CD4-positive, alpha-beta T cell treated with Interleukin-2 at 100 ng/mL for 4 hours (primary cell): ENCODE measurements at regions not wholly inside any gene's neighbourhood (a gene's known extent, or its start where the extent isn't known, plus 50 kb on each side); places are given as distances from the start of the nearest gene placed in this dataset.
"Not testable (repeated sequence)": the region's sequence is repeated elsewhere in the genome, so short reads cannot be mapped to it uniquely, and the experiment has no call there.

Experiments used
- DNase-seq: peaks from one replicate; pipeline ENCODE4 v3.0.0-alpha.2; 2020; ENCODE audit warnings: low spot score

DNA sequence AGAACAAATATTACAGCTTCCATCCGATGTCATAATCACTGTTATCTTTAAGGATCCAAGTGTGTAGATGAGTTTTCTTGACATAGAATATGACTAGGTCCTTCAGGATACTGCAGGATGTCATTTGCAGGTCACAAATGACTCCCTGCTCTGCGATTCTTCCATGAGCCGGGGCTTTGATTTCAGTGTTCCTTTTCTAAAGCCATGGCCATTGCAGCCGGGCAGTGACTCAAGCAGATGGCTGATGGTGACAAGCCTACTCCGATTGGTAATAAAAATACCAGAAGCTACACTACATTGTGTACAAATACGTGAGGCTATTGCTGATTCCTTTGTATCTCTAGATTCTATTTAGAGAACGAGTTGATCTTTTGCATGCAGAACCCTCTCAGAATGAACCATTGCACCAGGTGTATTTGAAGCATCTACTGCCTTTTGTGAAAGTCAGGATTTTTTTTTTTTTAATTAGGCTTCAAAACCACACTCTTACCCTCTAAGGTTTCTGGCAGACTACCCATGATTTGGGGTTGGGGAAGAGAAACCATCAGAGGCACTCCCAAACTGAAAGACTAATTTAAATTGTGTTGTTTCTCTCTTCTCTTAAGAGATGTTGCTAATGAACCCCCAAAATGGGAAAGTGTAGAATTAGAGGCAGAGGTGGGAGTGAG is 271.0 kb upstream of the ADRA1B start:
- DNase-seq, result no peak

DNA sequence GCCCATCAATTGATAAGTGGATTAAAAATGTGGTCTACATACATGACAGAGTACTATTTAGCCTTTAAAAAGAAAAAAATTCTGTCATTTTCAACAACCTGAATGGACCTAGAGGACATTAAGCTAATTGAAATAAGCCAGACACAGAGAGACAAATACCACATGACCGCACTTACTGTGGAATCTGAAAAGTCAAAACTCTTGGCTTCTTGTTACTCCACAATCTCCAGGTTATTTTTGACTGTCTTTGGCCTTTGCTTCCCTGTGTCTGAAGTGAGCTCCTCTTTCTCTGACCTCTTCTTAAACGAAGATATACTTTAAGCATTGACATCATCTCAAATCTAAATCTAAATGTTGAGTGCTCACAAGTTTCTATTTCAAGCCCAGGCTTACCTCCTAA is 265.5 kb upstream of the ADRA1B start:
- DNase-seq, result no peak

DNA sequence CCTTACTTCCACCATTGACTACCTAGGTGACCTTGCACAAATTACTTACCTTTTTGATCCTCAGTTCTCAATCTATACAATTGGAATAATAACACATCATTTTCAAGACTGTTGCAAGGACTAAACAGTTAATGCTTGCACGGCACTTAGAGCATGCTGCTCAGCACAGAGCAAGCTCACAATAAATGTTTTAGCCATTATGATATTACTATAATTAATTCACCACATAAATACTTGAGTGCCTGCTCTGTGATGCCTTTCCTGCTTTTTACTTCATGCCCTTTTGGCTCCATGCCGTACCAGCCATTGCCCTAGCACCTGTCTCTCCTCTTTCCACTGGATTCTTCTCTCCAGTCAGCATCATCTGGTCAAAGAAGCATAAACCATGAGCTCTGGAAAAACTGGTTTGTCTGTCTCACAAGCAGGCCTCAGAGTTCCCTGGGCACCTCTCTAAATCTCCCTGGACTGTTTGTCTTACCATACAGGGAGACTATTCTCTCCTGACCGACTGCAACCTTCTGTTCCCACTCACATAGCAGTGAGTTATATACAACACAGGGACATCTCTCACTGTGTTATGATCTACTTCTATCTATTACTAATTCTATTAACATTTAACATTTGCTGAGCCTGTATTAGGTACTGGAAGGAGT is 260.4 kb upstream of the ADRA1B start:
- DNase-seq, result no peak

DNA sequence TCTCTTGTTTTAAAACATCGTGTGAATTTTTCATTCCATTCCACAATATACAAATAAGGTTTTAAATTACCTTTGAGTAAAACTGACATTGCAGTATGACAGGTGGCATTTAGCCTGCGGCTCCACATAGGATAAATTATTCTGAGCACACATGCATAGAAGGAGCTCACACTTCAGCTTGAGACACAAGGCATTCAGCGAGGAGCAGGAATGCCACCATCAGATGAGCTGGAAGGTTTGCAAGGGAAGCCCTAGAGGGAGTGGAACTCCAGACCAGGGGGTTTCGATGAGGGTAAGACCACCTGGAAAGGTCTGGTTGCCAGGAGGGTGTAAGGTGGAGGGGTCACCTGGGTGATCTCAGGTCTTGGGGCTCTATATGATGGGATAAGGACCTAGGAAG is 259.0 kb upstream of the ADRA1B start:
- DNase-seq, result no peak

DNA sequence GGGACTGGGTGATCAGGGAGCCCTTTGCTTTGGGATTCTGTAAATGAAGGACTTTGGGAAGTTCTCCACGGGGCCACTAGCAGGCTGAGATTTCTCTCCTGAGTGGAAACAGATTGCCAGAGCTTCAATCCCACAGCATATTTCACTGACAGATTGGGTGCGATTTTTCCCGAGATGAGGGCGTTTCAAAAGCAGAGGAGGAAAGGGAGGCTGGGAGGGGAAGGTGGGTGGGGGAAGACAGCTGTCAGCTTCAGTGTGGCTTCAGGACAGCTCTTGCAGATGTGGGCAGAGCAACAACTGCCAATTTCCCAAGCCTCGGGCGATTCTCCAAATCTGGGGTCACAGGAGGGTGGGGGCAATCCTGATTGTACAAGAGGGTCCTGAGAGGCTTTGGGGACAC is 258.5 kb upstream of the ADRA1B start:
- DNase-seq, result no peak

DNA sequence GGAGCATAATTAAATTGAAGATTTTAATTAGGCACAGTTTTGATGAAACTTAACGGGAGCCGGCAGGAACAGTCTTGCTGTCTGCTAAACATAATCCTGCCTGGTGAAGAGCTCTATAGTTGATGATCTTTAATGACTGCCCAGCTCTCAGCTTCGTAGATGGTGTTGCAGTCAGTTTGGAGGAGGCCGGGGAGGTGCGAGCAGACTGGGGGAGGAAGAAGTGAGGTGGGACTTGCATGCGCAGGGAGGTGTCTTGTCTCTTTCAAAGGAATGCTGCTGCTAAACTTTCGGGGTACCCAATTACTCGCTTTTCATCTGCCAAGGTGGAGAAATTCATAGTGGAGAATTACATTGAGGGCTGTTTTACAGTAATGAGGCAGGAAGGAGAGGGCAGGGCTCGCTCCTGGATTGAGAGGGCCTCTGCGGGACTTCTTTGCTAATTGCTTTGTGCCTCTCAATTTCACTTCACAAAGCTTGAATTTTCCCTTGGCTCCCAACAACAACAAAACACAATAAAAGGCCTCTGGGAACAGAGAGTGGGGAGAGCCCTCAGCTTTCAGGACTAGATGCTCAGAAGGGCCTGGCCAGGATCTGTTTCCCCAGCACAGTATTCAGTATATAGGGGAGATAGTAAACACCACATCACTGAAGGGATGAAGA is 257.9 kb upstream of the ADRA1B start:
- DNase-seq, result no peak

DNA sequence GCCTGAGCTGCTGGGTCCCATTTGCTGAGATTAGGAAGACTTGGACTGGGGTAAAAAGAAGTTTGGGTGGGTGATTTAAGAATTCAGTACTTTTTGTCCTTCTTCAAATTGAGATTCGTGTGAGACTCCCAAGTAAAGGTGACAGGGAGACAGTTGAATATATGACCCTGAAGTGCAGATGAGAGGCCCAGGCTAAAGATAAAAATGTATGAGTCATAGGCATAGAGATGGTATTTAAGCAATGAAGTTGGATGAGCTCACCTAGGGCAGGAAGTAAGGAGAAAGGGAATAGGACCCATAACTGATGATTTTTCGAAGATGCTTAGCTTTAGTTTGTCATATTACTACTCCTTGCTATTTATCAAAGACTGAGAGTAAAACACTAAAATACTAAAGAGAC is 255.9 kb upstream of the ADRA1B start:
- no peak for DNase-seq

DNA sequence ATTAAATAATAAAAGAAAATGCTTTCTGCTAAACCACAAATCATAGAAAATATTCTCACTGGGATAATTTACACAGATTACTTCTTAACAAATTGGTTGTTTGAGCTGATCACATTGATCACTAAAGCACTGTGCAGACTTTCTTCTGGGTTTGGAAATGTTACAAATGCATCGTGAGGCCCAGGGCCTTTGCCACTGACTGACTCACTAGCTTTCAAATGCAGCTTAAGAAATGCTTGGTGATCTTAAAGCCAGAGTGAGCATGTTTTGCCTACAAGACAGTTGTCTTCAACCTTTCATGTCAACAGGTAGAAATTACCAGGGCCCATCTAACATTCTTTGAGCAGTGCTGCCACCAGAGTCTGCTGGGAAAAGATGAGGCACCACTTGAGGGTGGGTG is 252.3 kb upstream of the ADRA1B start:
- DNase-seq, result no peak

DNA sequence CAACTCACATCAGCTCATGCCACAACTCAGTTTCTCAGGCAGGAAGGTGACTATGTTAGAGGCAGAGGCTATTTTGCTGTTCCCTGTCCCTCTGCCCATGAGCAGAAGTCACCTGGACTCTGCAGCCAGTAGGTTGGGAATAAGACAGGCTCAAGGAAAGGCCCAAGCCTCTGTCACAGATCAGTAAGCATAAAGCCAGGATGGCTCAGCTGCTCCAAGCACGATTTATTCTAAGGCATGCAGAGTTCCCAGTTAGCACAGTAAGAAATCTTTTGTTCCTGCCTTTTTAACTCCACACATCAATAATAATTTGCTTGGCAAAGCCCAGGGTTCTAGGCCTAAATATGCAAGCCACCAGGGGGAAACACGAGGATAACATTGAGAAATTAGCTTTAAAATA is 249.0 kb upstream of the ADRA1B start:
- DNase-seq, result no peak

DNA sequence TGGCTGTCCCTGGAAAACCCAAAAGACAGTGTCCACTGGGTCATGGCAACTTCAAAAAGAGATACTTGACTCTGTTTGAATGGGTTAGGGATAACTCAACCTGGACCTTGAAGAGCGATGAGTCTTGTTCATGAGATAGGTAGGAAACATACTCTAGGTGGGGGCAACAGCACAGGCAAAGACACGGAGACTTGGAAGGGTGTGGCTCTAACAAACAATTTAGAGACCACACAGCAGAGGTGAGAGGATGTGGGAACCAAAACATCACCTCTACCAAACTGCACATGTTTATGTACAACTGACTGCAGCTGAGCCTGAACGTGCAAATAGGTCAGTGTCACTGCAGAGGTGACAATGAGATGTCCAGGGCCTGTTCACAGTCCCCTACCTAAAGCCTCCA is 247.7 kb upstream of the ADRA1B start:
- no peak for DNase-seq

DNA sequence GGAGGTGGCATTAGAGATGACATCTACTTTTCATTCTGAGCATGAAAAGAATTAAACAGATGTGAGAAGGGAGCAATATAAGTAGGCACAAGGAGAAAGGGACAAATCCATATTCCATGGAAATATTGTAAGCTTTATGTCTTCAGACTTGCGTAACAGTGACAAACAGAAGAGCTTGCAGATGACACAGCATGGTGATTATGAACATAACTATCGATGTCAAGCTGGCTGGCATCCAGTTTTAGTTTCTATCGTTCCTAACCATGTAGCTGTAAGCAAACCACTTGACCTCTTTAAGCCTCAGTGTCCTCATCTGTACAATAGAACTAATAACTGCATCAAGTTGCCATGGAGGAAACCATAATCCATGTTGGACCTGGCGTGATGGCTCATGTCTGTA is 246.7 kb upstream of the ADRA1B start:
- DNase-seq, result no peak

DNA sequence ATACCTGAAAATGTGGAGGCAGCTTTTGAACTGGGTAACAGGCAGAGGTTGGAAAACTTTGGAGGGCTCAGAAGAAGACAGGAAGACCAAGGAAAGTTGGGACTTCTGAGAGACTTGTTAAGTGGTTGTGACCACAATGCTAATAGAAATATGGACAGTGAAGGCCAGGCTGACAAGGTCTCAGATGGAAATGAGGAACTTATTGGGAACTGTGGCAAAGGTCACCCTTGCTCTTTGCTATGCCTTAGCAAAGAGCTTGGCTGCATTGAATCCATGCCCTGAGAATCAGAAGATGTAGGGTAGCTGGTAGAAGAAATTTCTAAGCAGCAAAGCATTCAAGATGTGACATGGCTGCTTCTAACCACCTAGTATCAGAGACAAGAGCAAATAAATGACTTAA is 244.4 kb upstream of the ADRA1B start:
- DNase-seq, result no peak

DNA sequence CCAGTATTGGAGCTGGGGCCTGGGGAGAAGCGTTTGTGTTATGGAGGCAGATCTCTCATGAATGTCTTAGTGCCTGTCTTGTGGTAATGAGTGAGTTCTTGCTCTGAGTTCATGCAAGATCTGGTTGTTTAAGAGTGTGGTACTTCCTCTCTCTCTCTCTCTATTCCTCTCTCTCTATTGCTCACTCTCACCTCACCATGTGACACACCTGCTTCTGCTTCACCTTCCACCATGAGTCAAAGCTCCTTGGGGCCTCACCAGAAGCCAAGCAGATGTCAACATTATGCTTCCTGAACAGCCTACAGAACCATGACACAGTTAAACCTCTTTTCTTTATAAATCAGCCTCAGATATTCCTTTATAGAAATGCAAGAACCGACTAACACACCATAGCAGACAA is 242.7 kb upstream of the ADRA1B start:
- no peak for DNase-seq

DNA sequence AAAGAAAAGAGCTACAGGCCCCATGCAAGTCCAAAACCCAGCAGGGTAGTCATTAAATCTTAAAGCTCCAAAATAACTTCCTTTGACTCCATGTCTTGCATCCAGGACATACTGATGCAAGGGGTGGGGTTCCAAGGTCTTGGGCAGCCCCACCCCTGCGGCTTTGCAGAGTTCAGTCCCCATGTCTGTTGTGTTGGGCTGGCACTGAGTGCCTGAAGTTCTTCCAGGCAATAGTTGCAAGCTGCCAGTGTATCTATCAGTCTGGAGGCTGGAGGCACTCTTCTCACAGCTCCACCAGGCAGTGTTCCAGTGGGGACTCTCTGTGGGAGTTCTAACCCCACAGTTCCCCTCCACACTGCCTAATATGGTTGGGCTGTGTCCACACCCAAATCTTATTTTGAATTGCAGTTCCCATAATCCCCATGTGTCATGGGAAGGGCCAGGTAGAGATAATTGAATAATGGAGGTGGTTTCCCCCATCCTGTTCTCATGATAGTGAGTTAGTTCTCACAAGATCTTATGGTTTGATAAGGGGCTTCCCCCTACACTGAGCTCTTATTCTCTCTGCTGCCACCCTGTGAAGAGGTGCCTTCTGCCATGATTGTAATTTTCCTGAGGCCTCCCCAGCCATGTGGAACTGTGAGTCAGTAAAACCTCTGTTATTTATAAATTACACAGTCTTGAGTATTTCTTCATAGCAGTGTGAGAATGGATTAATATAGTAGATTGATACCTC is 237.5 kb upstream of the ADRA1B start:
- DNase-seq, result no peak

DNA sequence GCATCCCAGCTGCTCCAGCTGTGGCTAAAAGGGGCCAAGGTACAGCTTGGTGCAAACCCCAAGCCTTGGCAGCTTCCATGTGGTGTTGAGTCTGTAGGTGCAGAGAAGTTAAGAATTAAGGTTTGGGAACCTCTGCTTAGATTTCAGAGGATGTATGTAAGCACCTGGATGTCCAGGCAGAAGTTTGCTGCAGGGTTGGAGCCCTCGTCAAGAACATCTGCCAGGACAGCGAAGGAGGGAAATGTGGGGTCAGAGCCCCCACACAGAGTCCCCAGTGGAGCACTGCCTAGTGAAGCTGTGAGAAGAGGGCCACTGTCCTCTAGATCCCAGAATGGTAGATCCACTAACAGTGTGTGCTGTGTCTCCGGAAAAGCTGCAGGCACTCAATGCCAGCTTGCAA is 236.2 kb upstream of the ADRA1B start:
- DNase-seq, result no peak

DNA sequence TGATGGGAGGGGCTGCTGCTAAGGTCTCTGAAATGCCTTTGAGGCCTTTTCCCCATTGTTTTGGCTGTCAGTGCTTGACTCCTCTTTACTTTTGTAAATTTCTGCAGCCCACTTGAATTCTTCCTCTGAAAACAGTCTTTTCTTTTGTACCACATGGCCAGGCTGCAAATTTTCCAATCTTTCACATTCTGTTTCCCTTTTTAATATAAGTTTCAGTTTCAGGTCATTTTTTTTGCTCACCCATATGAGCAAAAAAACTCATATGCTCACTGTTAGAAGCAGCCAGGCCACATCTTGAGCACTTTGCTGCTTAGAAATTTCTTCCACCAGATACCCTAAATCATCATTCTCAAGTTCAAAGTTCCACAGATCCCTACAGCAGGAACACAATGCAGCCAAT is 234.6 kb upstream of the ADRA1B start:
- no peak for DNase-seq

DNA sequence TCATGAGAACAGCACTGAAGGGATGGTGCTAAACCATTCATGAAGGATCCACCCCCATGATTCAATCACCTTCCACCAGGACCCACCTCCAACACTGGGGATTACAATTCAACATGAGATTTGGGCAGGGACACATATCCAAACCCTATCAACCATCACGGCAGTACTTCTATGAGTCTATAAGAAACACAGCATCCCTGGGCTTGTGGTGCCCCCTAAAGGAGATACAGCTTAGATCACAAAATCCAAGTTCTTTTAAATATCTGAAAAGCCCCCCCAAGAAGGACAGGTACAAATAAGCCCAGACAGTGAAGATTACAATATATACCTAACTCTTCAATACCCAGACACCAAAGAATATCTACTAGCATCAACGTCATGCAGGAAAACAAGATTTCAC is 233.7 kb upstream of the ADRA1B start:
- DNase-seq, result no peak

DNA sequence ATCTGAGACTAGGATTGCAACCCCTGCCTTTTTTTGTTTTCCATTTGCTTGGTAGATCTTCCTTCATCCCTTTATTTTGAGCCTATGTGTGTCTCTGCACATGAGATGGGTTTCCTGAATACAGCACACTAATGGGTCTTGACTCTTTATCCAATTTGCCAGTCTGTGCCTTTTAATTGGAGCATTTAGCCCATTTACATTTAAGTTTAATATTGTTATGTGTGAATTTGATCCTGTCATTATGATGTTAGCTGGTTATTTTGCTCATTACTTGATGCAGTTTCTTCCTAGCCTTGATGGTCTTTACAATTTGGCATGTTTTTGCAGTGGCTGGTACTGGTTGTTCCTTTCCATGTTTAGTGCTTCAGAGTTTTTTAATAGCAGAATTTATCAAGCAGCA is 228.4 kb upstream of the ADRA1B start:
- DNase-seq, result not testable (repeated sequence)

DNA sequence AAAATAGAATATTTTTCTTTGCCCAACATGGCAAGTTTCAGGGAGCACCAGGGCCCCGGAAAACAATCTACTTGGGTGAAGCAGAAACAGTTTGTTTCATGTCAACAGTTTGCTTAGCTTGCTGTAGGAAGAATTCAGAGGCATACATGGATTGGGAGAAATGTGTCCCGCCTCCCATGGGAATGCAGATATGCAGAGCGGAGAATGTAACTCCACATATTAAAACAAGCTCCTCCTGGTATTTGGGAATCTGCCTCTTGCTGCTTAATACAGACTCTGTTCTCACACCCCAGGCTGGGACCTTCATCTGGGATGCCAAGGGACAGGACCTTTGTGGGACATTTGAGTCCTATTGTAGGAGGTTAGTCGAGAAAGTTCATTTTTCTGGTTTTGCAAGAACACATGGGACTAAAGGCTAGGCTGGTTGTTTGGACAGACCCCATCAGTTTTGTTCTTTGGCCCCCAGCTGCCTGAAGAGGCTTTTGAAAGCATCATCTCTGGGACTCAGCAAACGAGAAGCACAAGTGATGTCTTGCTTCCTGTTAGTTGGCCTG is 220.5 kb upstream of the ADRA1B start:
- no peak for DNase-seq

DNA sequence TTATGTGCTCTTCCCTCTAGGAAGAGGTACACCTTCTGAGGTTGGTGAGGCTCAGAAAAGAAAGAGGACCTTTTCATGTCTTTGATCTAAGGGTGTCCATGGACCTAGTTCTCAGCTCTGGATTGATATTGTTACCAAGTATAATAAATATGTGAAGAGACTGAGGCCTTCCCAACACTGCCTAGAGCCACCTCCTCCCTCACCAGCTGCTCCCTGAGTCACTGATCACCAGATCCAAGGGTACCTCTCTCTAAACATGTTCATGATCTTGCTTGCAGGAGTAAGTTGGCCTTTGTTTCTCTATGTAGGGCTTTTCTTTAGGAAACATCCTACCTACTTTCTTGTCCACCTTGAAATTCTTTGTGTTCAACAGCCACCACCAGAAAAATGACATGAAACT is 218.8 kb upstream of the ADRA1B start:
- no peak for DNase-seq

DNA sequence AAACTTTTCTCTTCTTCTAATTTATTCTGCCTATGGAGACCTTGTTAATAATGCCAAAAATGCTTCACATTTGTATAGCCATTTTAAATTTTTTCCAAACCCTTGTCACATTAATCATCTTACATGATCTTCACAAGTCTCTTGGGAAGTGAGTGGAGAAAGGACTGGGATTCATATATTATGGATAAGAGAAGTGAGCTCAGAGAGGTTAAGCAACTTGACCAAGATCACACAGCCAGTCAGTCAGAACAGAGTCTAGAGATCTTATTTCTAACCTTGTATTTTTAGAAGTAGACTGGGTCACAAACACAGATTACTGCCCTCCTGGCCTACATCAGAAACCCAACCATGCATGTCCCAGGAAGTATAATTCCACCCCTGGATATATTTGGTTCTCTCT is 218.0 kb upstream of the ADRA1B start:
- no peak for DNase-seq

DNA sequence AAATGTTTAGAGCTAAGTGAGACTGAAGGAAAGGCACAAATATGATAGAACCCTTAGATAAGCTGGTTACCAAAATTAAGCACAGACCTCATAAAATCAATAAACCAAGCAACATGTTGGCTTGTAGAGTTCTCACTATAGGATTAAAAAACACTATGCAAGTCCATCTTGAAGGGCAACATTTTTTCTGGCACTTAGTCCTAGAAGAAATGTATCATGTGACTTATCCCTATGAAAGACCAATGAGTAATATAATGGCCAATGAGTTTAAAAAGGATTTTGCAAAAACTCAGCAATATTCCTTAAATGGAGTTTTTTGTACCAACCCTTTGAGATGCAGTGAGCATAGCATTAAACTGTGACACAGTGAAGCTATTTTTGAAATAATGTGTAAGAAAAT is 216.3 kb upstream of the ADRA1B start:
- DNase-seq, result no peak

DNA sequence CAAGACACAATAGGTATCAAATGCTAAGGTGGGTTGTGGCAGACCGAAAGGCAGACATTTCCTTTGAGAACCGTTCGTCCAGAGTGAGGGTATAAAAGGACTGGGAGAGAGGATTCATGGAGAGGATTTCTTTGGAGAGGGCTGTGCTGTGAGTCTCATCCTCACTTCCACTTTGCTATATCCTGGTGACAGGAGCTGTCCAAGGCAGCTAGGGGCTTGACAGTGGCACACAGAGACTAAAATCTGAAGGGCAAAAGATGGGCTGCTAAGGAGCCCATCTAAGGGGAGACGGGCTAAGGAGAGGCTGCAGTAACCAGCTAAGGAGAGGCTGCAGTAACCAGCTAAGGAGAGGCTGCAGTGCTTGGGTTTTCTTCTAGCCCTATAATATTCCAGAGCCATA is 214.0 kb upstream of the ADRA1B start:
- no peak for DNase-seq
